ENCODE measurements at regions not wholly inside any gene's neighbourhood (a gene's known extent, or its start where the extent isn't known, plus 50 kb on each side); places are given as distances from the start of the nearest gene placed in this dataset.

DNA sequence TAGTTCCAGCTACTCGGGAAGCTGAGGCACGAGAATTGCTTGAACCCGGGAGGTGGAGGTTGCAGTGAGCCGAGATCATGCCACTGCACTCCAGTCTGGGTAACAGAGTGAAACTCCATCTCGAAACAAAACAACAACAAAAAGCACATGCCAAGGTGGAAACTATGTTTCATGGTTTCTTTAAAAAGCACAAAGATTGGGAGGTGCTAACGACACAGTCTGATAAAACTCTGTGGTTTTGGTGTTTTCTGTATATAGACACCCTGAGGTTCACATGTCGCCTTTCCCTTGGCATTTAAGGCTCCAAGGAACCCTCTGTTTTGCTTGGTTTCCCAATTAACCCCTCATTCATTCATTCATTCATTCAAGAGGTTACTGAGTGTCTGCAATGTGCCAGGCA lies 253.4 kb upstream of the SULF2 start:
- TF ChIP-seq, protein P1, sequence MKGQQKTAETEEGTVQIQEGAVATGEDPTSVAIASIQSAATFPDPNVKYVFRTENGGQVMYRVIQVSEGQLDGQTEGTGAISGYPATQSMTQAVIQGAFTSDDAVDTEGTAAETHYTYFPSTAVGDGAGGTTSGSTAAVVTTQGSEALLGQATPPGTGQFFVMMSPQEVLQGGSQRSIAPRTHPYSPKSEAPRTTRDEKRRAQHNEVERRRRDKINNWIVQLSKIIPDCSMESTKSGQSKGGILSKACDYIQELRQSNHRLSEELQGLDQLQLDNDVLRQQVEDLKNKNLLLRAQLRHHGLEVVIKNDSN (IDR thresholded peaks at IDR 0.05): no peak
- TF ChIP-seq TAF1 (IDR thresholded peaks at IDR 0.05; ENCODE audit: low read depth): no peak
- TF ChIP-seq RAD21 (IDR thresholded peaks at IDR 0.05; ENCODE audit: low read depth): no peak
- TF ChIP-seq CEBPB (IDR thresholded peaks at IDR 0.05): no peak
- TF ChIP-seq EP300 (IDR thresholded peaks at IDR 0.05; ENCODE audit: borderline replicate concordance): no peak
- TF ChIP-seq, protein P2, sequence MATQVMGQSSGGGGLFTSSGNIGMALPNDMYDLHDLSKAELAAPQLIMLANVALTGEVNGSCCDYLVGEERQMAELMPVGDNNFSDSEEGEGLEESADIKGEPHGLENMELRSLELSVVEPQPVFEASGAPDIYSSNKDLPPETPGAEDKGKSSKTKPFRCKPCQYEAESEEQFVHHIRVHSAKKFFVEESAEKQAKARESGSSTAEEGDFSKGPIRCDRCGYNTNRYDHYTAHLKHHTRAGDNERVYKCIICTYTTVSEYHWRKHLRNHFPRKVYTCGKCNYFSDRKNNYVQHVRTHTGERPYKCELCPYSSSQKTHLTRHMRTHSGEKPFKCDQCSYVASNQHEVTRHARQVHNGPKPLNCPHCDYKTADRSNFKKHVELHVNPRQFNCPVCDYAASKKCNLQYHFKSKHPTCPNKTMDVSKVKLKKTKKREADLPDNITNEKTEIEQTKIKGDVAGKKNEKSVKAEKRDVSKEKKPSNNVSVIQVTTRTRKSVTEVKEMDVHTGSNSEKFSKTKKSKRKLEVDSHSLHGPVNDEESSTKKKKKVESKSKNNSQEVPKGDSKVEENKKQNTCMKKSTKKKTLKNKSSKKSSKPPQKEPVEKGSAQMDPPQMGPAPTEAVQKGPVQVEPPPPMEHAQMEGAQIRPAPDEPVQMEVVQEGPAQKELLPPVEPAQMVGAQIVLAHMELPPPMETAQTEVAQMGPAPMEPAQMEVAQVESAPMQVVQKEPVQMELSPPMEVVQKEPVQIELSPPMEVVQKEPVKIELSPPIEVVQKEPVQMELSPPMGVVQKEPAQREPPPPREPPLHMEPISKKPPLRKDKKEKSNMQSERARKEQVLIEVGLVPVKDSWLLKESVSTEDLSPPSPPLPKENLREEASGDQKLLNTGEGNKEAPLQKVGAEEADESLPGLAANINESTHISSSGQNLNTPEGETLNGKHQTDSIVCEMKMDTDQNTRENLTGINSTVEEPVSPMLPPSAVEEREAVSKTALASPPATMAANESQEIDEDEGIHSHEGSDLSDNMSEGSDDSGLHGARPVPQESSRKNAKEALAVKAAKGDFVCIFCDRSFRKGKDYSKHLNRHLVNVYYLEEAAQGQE (IDR thresholded peaks at IDR 0.05; ENCODE audit: low read depth): no peak
- TF ChIP-seq EGR1 (IDR thresholded peaks at IDR 0.05): no peak
- no peak for TF ChIP-seq YY1 (IDR thresholded peaks at IDR 0.05; ENCODE audit: low read depth)
- no peak for TF ChIP-seq TCF12 (IDR thresholded peaks at IDR 0.05; ENCODE audit: low read depth)
- TF ChIP-seq, protein P3, sequence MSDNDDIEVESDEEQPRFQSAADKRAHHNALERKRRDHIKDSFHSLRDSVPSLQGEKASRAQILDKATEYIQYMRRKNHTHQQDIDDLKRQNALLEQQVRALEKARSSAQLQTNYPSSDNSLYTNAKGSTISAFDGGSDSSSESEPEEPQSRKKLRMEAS (IDR thresholded peaks at IDR 0.05): no peak
- no peak for TF ChIP-seq NFIC (IDR thresholded peaks at IDR 0.05)
- TF ChIP-seq ZBTB7A (IDR thresholded peaks at IDR 0.05; ENCODE audit: low read depth): no peak
- no peak for TF ChIP-seq TEAD4 (IDR thresholded peaks at IDR 0.05)
- TF ChIP-seq FOXM1 (IDR thresholded peaks at IDR 0.05; ENCODE audit: borderline replicate concordance, low read depth): no peak

Data from Ishikawa (cell line).